ENCODE measurements at regions not wholly inside any gene's neighbourhood (a gene's known extent, or its start where the extent isn't known, plus 50 kb on each side); places are given as distances from the start of the nearest gene placed in this dataset.

DNA sequence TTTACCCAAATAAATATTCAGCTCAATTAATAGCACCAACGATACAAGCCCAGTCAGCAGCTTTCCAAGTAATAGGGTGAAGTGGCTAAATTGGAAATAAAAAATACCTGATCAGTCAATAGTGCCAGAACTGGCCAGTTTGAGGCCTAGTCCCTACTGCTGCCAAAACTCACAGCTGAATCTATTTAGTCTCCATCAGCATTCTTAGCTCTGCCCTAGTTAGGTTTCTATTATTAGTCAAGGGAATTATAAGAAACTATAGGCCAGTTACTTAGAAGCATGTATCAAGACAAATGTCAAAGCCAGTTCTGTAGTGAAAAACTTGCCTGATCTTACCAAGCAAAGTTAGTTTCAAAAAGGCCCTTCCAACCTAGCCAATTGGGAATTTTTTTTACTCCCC is 146.2 kb upstream of the ZBTB20 start:
- Histone ChIP-seq H2AFZ (ENCODE audit: low read length) (no peak overlapping the region), H3K4me1 (ENCODE audit: insufficient read depth, low read length) (no peaks in the 10 kb centered on the region), H3K9me3 (ENCODE audit: low read length) (no peaks in the 10 kb centered on the region), H3K4me3 (replicated peaks in 1 of 3; ENCODE audit: insufficient read depth in 1 of 3, low read depth in 2 of 3, low read length in 3 of 3) (no peak overlapping the region), H3K79me2 (ENCODE audit: insufficient read depth, low read length) (no peaks in the 10 kb centered on the region), H3K9ac (ENCODE audit: insufficient read depth, low read depth, low read length) (no peak overlapping the region), H3K36me3 (replicated peaks in 1 of 2; ENCODE audit: control insufficient read depth in 1 of 2, insufficient read depth in 2 of 2, low read length in 2 of 2) (no peaks in the 10 kb centered on the region), H3K4me2 (ENCODE audit: low read depth, low read length) (no peak overlapping the region), H3K27ac (ENCODE audit: extremely low read length, insufficient read depth, low read length) (no peak overlapping the region), H4K20me1 (ENCODE audit: insufficient read depth, low read length) (no peaks in the 10 kb centered on the region), H3K27me3 (ENCODE audit: control insufficient read depth in 1 of 2, insufficient read depth in 2 of 2, low read length in 2 of 2) (no peaks in the 10 kb centered on the region)
- intact Hi-C loops (cut with micrococcal nuclease; ENCODE audit: unreplicated experiment) (no loop called here), in situ Hi-C loops (cut with HindIII; ENCODE audit: extremely low pct_ligation_motif_present, low pct_unique_long_range_greater_than_20kb) (no loop called here)
- DNase-seq (ENCODE audit: low spot score) (no peak), FAIRE-seq (no peak), ATAC-seq (no peak)
- ChIA-PET POLR2A (no interaction called here), CTCF (ENCODE audit: low intra/inter-chr PET ratio, low total read pairs) (no interaction called here)
- no TSS peak for BruUV-seq (replicated peaks)
- WGBS (ENCODE audit: low lambda C conversion rate), result 0% methylated on average over 1 of the region's 1 CpG
- no peak for TF ChIP-seq IKZF1 (IDR thresholded peaks at IDR 0.05)
- TF ChIP-seq, protein P1, sequence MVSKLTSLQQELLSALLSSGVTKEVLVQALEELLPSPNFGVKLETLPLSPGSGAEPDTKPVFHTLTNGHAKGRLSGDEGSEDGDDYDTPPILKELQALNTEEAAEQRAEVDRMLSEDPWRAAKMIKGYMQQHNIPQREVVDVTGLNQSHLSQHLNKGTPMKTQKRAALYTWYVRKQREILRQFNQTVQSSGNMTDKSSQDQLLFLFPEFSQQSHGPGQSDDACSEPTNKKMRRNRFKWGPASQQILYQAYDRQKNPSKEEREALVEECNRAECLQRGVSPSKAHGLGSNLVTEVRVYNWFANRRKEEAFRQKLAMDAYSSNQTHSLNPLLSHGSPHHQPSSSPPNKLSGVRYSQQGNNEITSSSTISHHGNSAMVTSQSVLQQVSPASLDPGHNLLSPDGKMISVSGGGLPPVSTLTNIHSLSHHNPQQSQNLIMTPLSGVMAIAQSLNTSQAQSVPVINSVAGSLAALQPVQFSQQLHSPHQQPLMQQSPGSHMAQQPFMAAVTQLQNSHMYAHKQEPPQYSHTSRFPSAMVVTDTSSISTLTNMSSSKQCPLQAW (CRISPR knock-in tag; IDR thresholded peaks at IDR 0.05), result no peak
- no peak for TF ChIP-seq ZMYM2 (CRISPR knock-in tag; IDR thresholded peaks at IDR 0.05)
- no peak for TF ChIP-seq ZNF343 (CRISPR knock-in tag; IDR thresholded peaks at IDR 0.05)
- TF ChIP-seq ZNF274 (CRISPR knock-in tag; IDR thresholded peaks at IDR 0.05), result no peak
- TF ChIP-seq SUZ12 (IDR thresholded peaks at IDR 0.05; ENCODE audit: low read depth, low read length), result no peak
- TF ChIP-seq CREB1 (IDR thresholded peaks at IDR 0.05), result no peak
- TF ChIP-seq CREB1 (CRISPR knock-in tag; IDR thresholded peaks at IDR 0.05), result no peak
- TF ChIP-seq MTA1 (CRISPR knock-in tag; IDR thresholded peaks at IDR 0.05; ENCODE audit: borderline replicate concordance), result no peak
- TF ChIP-seq, protein P2, sequence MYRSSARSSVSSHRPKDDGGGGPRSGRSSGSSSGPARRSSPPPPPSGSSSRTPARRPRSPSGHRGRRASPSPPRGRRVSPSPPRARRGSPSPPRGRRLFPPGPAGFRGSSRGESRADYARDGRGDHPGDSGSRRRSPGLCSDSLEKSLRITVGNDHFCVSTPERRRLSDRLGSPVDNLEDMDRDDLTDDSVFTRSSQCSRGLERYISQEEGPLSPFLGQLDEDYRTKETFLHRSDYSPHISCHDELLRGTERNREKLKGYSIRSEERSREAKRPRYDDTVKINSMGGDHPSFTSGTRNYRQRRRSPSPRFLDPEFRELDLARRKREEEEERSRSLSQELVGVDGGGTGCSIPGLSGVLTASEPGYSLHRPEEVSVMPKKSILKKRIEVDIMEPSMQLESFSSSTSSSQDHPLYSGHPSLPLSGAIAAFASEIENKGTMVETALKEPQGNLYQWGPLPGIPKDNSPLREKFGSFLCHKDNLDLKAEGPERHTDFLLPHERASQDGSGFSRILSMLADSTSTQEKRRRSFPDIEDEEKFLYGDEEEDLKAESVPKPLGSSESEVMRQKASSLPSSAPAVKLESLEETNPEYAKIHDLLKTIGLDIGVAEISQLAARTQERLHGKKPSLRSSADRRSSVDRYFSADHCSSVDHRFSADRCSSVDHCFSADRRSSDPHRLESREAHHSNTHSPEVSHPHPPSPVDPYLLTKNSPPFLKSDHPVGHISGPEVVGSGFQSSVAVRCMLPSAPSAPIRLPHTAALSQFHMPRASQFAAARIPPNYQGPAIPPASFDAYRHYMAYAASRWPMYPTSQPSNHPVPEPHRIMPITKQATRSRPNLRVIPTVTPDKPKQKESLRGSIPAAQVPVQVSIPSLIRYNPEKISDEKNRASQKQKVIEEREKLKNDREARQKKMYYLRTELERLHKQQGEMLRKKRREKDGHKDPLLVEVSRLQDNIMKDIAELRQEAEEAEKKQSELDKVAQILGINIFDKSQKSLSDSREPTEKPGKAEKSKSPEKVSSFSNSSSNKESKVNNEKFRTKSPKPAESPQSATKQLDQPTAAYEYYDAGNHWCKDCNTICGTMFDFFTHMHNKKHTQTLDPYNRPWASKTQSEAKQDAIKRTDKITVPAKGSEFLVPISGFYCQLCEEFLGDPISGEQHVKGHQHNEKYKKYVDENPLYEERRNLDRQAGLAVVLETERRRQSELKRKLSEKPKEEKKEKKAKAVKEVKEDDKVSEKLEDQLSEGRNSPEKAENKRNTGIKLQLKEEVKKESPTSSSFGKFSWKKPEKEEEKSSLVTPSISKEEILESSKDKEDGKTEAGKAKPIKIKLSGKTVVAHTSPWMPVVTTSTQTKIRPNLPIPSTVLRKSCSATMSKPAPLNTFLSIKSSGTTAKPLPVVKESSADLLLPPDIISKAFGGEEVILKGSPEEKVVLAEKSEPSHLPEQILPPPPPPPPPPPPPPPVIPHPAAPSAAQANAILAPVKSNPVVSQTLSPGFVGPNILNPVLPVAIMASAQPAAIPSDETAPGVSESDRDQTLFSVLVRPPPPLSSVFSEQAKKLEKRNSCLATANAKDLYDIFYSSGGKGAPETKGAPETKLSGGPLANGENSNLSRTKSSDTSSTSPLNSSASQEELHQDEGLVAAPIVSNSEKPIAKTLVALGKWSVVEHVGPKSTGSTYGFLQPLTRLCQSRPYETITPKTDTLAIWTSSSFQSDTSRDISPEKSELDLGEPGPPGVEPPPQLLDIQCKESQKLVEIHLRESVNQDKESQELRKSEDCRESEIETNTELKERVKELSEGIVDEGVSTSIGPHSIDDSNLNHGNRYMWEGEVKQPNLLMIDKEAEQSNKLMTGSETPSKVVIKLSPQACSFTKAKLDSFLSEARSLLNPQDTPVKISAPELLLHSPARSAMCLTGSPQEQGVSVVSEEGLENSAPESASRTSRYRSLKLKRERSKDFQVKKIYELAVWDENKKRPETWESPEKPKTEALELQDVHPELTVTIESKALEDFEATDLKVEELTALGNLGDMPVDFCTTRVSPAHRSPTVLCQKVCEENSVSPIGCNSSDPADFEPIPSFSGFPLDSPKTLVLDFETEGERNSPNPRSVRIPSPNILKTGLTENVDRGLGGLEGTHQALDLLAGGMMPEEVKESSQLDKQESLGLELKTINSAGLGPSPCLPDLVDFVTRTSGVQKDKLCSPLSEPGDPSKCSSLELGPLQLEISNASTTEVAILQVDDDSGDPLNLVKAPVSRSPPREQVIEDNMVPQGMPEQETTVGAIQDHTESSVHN (CRISPR knock-in tag; IDR thresholded peaks at IDR 0.05), result no peak
- no peak for TF ChIP-seq GABPA (IDR thresholded peaks at IDR 0.05; ENCODE audit: low read depth, low read length)
- no peak for TF ChIP-seq GABPA (CRISPR knock-in tag; IDR thresholded peaks at IDR 0.05; ENCODE audit: low read depth)
- TF ChIP-seq ZNF720 (CRISPR knock-in tag; IDR thresholded peaks at IDR 0.05), result no peak
- no peak for TF ChIP-seq AKAP8 (CRISPR knock-in tag; IDR thresholded peaks at IDR 0.05)
- no peak for TF ChIP-seq ZNF768 (CRISPR knock-in tag; IDR thresholded peaks at IDR 0.05)
- no peak for TF ChIP-seq HNRNPUL1 (IDR thresholded peaks at IDR 0.05; ENCODE audit: low read depth, low read length)
- TF ChIP-seq, protein P3, sequence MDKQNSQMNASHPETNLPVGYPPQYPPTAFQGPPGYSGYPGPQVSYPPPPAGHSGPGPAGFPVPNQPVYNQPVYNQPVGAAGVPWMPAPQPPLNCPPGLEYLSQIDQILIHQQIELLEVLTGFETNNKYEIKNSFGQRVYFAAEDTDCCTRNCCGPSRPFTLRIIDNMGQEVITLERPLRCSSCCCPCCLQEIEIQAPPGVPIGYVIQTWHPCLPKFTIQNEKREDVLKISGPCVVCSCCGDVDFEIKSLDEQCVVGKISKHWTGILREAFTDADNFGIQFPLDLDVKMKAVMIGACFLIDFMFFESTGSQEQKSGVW (CRISPR knock-in tag; IDR thresholded peaks at IDR 0.05; ENCODE audit: borderline replicate concordance), result no peak
- TF ChIP-seq, protein P4, sequence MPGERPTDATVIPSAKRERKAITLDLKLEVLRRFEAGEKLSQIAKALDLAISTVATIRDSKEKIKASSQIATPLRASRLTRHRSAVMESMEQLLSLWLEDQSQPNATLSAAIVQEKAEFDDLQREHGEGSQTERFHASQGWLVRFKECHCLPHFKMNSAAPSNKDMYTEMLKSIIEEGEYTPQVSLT (CRISPR knock-in tag; IDR thresholded peaks at IDR 0.05; ENCODE audit: borderline replicate concordance, low read depth), result no peak

All from HepG2 (cell line).